ENCODE measurements at regions not wholly inside any gene's neighbourhood (a gene's known extent, or its start where the extent isn't known, plus 50 kb on each side); places are given as distances from the start of the nearest gene placed in this dataset.

DNA sequence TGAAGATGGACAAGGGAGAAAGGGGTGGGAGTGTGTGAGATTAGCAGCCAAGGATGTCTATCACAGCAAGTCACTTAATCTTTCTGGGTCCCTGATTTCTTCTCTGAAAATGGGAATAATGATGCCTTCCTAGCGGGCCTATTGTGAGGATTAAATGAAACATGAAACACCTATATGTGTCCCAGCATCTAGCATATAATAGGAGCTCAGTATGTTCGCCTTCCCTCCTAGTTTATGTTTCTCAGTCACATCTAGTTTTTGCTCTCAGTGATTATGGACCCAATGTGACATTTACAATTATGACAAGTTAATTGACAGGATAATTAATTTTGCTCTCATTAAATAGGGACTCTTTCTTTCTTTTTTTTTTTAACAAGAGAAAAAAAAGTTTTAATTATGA lies 252.9 kb downstream of the SNX13 start:
- DNase-seq (ENCODE audit: low spot score in 2 of 2) (no peak), ATAC-seq (replicated peaks; ENCODE audit: extremely low read depth, poor library complexity, severe bottlenecking) (no peak)
- Mint-ChIP-seq H3K9me3 (no peaks in the 10 kb centered on the region), H3K4me1 (no peaks in the 10 kb centered on the region), H3K27ac (ENCODE audit: low read depth) (no peak overlapping the region), H3K36me3 (ENCODE audit: insufficient read depth) (no peaks in the 10 kb centered on the region), H3K4me3 (no peak overlapping the region), H3K27me3 (no peaks in the 10 kb centered on the region)

DNA sequence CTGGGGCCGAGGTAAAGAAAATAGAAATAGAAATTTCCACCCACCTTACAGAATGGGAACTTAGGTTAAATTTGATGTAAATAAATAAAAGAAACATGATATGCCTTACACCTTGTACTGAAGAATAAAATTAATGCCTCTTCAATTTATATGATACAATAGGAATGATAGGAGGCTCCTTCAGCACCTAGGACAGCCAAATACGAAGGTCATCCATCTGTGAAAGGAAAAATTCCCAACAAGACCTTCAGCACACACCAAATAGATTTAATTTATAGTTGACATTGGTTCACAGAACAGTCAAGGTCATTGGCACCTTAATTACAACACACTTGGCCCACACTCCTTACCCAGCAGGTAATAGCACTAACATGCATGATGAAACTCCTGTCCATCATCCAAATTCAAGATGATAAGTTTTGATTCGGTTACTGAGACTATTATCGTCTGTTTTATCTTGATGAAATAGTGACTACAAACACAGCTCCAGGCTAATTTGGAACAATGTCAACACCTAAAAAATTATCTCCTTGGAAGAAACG lies 250.9 kb downstream of the SNX13 start:
- no peak for ATAC-seq (replicated peaks; ENCODE audit: extremely low read depth, poor library complexity, severe bottlenecking)
- H3K27ac Mint-ChIP-seq (ENCODE audit: low read depth) = no peak overlapping the region
- no peak overlapping the region for H3K4me3 Mint-ChIP-seq

DNA sequence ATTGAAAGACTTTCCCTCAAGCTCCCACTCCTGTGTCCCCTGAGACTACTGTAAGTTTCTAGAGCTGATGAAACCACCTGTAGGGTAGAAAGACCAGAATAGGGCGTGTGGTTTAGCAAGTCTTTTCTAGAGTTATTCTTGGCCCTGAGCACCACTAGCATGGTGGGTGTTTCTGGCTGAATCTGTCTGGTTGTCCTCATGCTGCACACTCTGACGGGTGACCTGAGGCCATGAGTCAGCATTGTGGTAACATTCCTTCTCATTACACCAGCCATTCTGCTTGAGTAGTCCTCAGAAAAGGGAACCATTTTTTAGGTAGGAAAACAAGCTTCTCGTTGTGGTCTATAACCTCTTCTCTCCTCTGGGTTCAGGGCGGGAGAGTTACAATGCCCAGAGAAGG lies 250.3 kb downstream of the SNX13 start:
- H3K4me3 Mint-ChIP-seq = no peak overlapping the region
- no peaks in the 10 kb centered on the region for H3K27me3 Mint-ChIP-seq
- DNase-seq (ENCODE audit: low spot score in 2 of 2) (no peak), ATAC-seq (replicated peaks; ENCODE audit: extremely low read depth, poor library complexity, severe bottlenecking) (no peak)
- H3K36me3 Mint-ChIP-seq (ENCODE audit: insufficient read depth) = no peaks in the 10 kb centered on the region
- no peaks in the 10 kb centered on the region for H3K9me3 Mint-ChIP-seq
- no peak overlapping the region for H3K27ac Mint-ChIP-seq (ENCODE audit: low read depth)
- no peaks in the 10 kb centered on the region for H3K4me1 Mint-ChIP-seq

More for the DNA sequence above, 250.9 kb downstream of the SNX13 start:
- H3K9me3 Mint-ChIP-seq = no peaks in the 10 kb centered on the region
- no peaks in the 10 kb centered on the region for H3K4me1 Mint-ChIP-seq
- DNase-seq (ENCODE audit: low spot score in 2 of 2) = no peak
- H3K27me3 Mint-ChIP-seq = no peaks in the 10 kb centered on the region
- no peaks in the 10 kb centered on the region for H3K36me3 Mint-ChIP-seq (ENCODE audit: insufficient read depth)

DNA sequence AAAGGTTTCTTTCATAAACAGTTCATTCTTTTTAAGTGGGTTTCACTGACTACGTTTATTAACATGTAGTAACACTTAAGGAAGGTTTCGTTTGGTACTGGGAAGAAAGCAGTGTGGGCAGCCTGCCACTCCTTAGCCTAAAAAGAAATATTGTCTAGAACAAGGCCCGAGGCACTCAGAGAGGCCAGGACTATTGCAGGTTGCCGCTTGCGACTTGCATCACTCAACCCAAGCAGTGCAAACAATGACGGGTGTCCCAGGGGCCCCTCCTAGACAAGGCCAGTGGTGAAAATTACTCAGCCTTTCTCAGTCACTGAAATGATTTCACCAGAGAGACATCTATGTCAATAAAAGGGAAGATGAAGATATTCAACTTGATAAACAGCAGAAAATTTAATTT lies 243.9 kb downstream of the SNX13 start:
- Mint-ChIP-seq H3K4me3 (no peak overlapping the region), H3K36me3 (ENCODE audit: insufficient read depth) (no peaks in the 10 kb centered on the region), H3K27me3 (peaks cover 28% of the 10 kb centered on the region), H3K9me3 (peaks cover 12% of the 10 kb centered on the region), H3K27ac (ENCODE audit: low read depth) (no peak overlapping the region), H3K4me1 (no peaks in the 10 kb centered on the region)
- DNase-seq (ENCODE audit: low spot score in 2 of 2) (no peak), ATAC-seq (replicated peaks; ENCODE audit: extremely low read depth, poor library complexity, severe bottlenecking) (no peak)

DNA sequence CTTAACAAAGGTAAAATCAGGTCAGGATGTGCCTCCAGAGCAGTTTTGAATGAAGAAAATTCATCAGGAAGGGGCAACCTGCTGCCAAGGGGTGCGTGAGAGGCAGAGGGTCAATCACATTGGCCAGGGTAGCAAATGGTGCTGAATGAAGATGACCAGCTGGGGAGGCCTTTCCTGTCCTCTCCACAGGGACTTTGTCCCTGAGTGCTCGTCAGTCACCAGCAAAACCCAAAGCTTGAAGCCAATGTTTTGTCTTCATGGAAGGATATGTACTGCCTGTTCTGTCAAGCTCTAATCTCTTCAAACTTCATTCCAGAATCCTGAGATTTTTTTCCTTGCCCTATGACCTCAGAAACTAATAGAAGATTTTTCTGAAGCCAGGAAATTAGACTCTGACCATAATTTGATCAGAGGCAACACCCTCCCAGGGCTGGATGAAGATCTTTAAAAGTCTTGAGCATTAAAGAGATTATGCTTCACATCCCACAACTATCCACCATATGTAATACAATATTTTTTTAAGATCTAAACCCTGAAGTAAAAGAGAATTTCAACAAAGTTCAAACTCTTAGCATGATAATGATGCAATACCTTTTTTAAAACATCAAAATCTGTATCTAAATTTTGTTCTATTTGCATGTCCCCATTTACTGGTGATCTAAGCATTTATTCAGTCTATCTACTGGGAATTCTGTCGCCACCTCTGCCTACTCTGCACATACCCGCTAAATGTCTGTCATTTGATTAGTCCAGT lies 243.0 kb downstream of the SNX13 start:
- H3K27me3 Mint-ChIP-seq = peaks cover 37% of the 10 kb centered on the region
- no peak overlapping the region for H3K4me3 Mint-ChIP-seq
- DNase-seq (ENCODE audit: low spot score in 2 of 2) = no peak
- H3K9me3 Mint-ChIP-seq = peaks cover 12% of the 10 kb centered on the region
- no peak overlapping the region for H3K27ac Mint-ChIP-seq (ENCODE audit: low read depth)
- no peak for ATAC-seq (replicated peaks; ENCODE audit: extremely low read depth, poor library complexity, severe bottlenecking)
- no peaks in the 10 kb centered on the region for H3K4me1 Mint-ChIP-seq
- H3K36me3 Mint-ChIP-seq (ENCODE audit: insufficient read depth) = no peaks in the 10 kb centered on the region

DNA sequence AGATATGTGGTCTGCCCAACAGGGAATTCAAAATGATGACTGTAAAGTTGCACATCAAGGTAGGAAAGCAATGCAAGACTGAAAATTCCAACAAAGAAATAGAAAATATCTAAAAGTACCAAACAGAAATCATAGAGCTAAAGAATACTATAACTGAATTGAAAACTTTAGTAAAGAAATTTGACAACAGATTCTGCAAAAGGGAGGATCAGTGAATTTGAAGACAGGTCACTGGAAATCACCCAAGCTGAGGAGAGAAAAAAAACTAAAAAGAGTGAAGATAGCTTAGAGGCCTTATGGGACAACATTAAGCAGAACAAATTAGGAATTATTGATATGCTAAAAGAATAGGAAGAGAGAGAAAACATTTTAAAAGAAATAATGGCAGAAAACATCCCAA lies 240.6 kb downstream of the SNX13 start:
- DNase-seq (ENCODE audit: low spot score in 2 of 2) = no peak
- no peak overlapping the region for H3K4me3 Mint-ChIP-seq
- peaks cover 12% of the 10 kb centered on the region for H3K9me3 Mint-ChIP-seq
- no peaks in the 10 kb centered on the region for H3K4me1 Mint-ChIP-seq
- H3K27me3 Mint-ChIP-seq = peaks cover 48% of the 10 kb centered on the region
- no peak overlapping the region for H3K27ac Mint-ChIP-seq (ENCODE audit: low read depth)
- no peak for ATAC-seq (replicated peaks; ENCODE audit: extremely low read depth, poor library complexity, severe bottlenecking)
- no peaks in the 10 kb centered on the region for H3K36me3 Mint-ChIP-seq (ENCODE audit: insufficient read depth)

DNA sequence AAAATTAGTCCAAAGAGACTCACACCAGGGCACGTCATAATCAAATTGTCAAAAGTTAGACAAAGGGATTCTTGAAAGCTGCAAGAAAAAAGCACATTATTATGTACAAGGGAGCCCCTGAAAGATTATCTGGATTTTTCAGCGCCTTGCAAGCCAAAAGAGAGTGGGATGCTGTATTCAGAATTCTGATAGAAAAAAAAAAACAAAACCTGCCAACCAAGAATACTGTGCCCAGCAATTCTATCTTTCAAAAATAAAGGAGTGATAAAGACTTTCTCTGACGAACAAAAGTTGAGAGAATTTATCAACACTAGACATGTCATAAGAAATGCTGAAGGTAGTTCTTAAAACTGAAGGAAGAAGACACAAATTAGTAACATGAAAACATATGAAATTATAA lies 240.2 kb downstream of the SNX13 start:
- Mint-ChIP-seq H3K4me3 (no peak overlapping the region), H3K27me3 (peaks cover 48% of the 10 kb centered on the region), H3K27ac (ENCODE audit: low read depth) (no peak overlapping the region), H3K4me1 (no peaks in the 10 kb centered on the region), H3K9me3 (peaks cover 12% of the 10 kb centered on the region), H3K36me3 (ENCODE audit: insufficient read depth) (no peaks in the 10 kb centered on the region)
- ATAC-seq (replicated peaks; ENCODE audit: extremely low read depth, poor library complexity, severe bottlenecking) = no peak
- DNase-seq (ENCODE audit: low spot score in 2 of 2) = no peak

DNA sequence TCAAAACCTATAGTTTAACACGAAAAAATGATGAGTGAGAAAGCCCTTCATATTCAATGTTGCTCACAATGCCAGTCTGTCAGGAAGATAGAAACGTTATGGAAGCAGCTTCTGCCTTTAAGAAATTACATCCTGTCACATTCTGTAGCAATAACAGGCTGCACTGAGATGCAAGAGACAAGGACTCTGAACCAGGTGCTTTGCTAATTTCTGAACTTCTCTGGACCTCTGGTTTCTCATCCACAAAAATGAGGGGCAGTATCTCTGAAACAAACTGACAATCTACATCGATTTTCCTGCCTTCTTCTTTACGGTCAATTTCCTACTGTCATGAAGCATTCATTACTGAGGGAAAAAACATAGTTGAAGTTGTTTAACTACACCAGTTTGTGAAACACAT lies 234.0 kb downstream of the SNX13 start:
- Mint-ChIP-seq H3K27ac (ENCODE audit: low read depth) (no peak overlapping the region), H3K9me3 (no peaks in the 10 kb centered on the region), H3K27me3 (peaks cover 22% of the 10 kb centered on the region), H3K4me1 (no peaks in the 10 kb centered on the region), H3K4me3 (no peak overlapping the region), H3K36me3 (ENCODE audit: insufficient read depth) (no peaks in the 10 kb centered on the region)
- no peak for ATAC-seq (replicated peaks; ENCODE audit: extremely low read depth, poor library complexity, severe bottlenecking)
- DNase-seq (ENCODE audit: low spot score in 2 of 2) = no peak

DNA sequence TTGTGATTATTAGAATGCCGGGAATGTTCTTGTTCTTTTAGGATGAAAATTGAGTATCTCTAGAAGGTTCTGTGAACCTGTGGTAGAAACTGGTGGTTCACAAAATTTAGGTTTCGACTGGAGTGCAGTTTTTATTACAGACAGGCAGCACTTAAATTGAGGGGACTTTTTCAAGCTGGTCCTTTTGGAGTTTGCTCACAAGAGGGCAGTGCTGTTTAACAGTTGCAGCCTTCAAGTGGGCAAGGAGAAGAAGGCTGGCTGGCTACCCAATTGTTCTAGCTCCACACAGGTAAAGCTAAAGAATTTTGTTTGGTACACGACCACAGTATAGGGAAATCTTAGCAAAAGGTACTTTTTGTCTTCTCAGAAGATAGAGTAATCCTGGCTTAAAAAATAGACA lies 233.6 kb downstream of the SNX13 start:
- H3K4me3 Mint-ChIP-seq = no peak overlapping the region
- H3K9me3 Mint-ChIP-seq = no peaks in the 10 kb centered on the region
- no peaks in the 10 kb centered on the region for H3K36me3 Mint-ChIP-seq (ENCODE audit: insufficient read depth)
- H3K27ac Mint-ChIP-seq (ENCODE audit: low read depth) = no peak overlapping the region
- DNase-seq (ENCODE audit: low spot score in 2 of 2) (no peak), ATAC-seq (replicated peaks; ENCODE audit: extremely low read depth, poor library complexity, severe bottlenecking) (no peak)
- H3K4me1 Mint-ChIP-seq = no peaks in the 10 kb centered on the region
- H3K27me3 Mint-ChIP-seq = peaks cover 17% of the 10 kb centered on the region

DNA sequence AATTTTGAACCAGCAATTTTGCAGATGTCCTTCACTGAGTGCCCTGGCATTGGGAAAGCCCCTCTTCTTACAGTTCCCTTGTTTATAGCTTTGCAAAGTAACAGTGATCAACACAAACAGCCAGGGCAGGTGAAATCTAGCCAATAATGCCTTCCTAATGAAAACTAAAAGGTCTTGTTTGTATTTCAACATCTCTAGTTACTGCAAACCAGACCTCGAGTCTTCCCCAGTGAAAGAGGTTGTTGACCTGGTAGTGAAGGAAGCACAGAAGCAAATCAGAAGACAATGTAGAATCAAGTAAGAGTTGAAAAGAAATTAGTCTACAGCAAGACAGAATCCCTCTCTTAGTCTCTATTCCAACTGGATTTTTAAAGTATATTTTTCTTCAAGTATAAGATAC lies 231.2 kb downstream of the SNX13 start:
- Mint-ChIP-seq H3K27me3 (no peaks in the 10 kb centered on the region), H3K36me3 (ENCODE audit: insufficient read depth) (no peaks in the 10 kb centered on the region), H3K4me1 (no peaks in the 10 kb centered on the region), H3K4me3 (no peak overlapping the region), H3K27ac (ENCODE audit: low read depth) (no peak overlapping the region), H3K9me3 (no peaks in the 10 kb centered on the region)
- DNase-seq (ENCODE audit: low spot score in 2 of 2) (no peak), ATAC-seq (replicated peaks; ENCODE audit: extremely low read depth, poor library complexity, severe bottlenecking) (no peak)

DNA sequence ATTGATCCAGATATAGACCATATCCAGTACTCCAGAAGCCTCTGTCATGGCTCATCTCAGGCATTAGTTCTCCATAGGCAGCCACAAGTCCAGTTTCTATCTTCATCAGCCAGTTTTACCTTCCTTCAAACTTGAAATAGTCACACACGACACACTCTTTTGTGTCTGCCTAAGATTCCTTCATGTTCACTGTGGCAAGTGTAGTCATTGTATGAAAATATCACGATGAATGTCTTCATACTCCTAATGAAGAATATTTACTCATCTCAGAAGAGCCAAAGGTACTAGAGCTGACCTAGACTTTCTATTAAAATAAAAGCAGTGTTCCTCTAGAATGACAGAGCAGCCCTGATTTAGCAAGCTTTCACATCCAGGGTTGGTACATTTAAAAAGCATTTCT lies 230.7 kb downstream of the SNX13 start:
- no peaks in the 10 kb centered on the region for H3K4me1 Mint-ChIP-seq
- H3K9me3 Mint-ChIP-seq = no peaks in the 10 kb centered on the region
- no peaks in the 10 kb centered on the region for H3K36me3 Mint-ChIP-seq (ENCODE audit: insufficient read depth)
- H3K27me3 Mint-ChIP-seq = no peaks in the 10 kb centered on the region
- DNase-seq (ENCODE audit: low spot score in 2 of 2) (no peak), ATAC-seq (replicated peaks; ENCODE audit: extremely low read depth, poor library complexity, severe bottlenecking) (no peak)
- H3K4me3 Mint-ChIP-seq = no peak overlapping the region
- no peak overlapping the region for H3K27ac Mint-ChIP-seq (ENCODE audit: low read depth)

DNA sequence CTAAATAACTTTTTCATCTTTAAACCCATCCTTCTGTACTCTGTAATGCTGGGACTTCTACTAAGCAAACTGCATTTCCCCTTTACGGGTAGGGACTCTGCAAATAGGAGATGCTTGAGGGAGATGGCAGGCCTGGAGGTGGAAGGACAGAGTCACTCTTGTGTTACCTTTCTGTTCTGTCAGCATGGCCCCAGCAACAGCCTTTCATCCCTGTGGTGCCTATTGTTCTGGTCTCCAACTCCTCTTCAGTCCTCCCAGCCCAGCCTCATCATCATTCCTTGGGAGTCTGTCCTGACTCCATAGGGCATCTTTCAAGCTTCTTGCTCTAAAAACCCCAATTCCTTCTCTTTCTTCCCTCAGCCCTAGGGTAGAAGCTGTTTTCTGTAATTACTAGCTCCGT lies 230.0 kb downstream of the SNX13 start:
- Mint-ChIP-seq H3K9me3 (no peaks in the 10 kb centered on the region), H3K27ac (ENCODE audit: low read depth) (no peak overlapping the region), H3K36me3 (ENCODE audit: insufficient read depth) (no peaks in the 10 kb centered on the region), H3K4me3 (no peak overlapping the region), H3K27me3 (no peaks in the 10 kb centered on the region), H3K4me1 (no peaks in the 10 kb centered on the region)
- ATAC-seq (replicated peaks; ENCODE audit: extremely low read depth, poor library complexity, severe bottlenecking) (no peak), DNase-seq (ENCODE audit: low spot score in 2 of 2) (no peak)

DNA sequence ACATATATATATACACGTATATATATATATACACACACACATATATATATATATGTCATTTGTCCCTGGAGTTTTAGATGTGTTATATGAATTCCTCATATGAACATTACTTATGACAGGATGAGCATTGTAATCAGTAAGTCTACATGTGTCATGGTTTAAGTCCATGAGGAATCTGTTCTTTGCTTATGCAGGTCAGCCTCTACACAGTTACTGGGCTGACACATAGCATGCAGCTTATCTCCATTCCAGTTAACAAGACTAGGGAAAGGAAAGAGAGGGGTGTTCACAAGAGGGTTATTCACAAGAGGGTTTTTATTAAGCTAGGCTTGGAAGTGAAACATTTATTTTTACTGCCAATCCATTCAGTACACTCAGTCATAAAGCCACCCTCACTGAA lies 226.7 kb downstream of the SNX13 start:
- no peaks in the 10 kb centered on the region for H3K4me1 Mint-ChIP-seq
- no peaks in the 10 kb centered on the region for H3K36me3 Mint-ChIP-seq (ENCODE audit: insufficient read depth)
- ATAC-seq (replicated peaks; ENCODE audit: extremely low read depth, poor library complexity, severe bottlenecking) = no peak
- H3K4me3 Mint-ChIP-seq = no peak overlapping the region
- H3K27me3 Mint-ChIP-seq = no peaks in the 10 kb centered on the region
- H3K9me3 Mint-ChIP-seq = no peaks in the 10 kb centered on the region
- no peak for DNase-seq (ENCODE audit: low spot score in 2 of 2)
- no peak overlapping the region for H3K27ac Mint-ChIP-seq (ENCODE audit: low read depth)

Measured in central memory CD8-positive, alpha-beta T cell (primary cell).